Kidney (tissue), 13 donors: ENCODE measurements at regions not wholly inside any gene's neighbourhood (a gene's known extent, or its start where the extent isn't known, plus 50 kb on each side); places are given as distances from the start of the nearest gene placed in this dataset.

Experiments
- DNase-seq, 5 donors: peaks; one replicate each; pipeline ENCODE4 v3.0.0-alpha.2; 2013 to 2020
- FAIRE-seq: peaks from 2 replicates; lab custom pipeline; 2012; peaks lifted over from hg19 to GRCh38; lab: Jason Lieb, UNC
- H3K27ac ChIP-seq, 2 donors: one replicate each; pipeline ENCODE4 v1.7.0; 2013; ENCODE audit warnings: low read depth in 2 of 2, low read length in 2 of 2, inconsistent platforms in 1 of 2
- H3K27me3 ChIP-seq: one replicate; pipeline ENCODE4 v1.7.1; 2013; ENCODE audit warnings: low read length, inconsistent platforms; ENCODE audit not compliant: control insufficient read depth, insufficient read depth
- H3K36me3 ChIP-seq, 3 donors: one replicate each; pipeline versions ENCODE4 v1.7.0 to v1.7.1; 2013; ENCODE audit warnings: low read length in 3 of 3, control low read depth in 1 of 3, inconsistent platforms in 1 of 3; ENCODE audit not compliant: insufficient read depth in 3 of 3, control insufficient read depth in 2 of 3
- H3K4me1 ChIP-seq, 3 donors: one replicate each; pipeline versions ENCODE4 v1.7.0 to v1.7.1; 2013; ENCODE audit warnings: low read length in 3 of 3, inconsistent platforms in 1 of 3, low read depth in 1 of 3; ENCODE audit not compliant: control insufficient read depth in 2 of 3, insufficient read depth in 2 of 3
- H3K4me3 ChIP-seq, 3 donors: one replicate each; pipeline versions ENCODE4 v1.7.0 to v1.8.1; 2013; ENCODE audit warnings: low read length in 3 of 3, control low read depth in 1 of 3, inconsistent platforms in 1 of 3
- H3K9ac ChIP-seq, 3 donors: one replicate each; pipeline versions ENCODE4 v1.7.0 to v1.7.1; 2013; ENCODE audit warnings: low read length in 3 of 3, control low read depth in 1 of 3, inconsistent platforms in 1 of 3
- H3K9me3 ChIP-seq, 3 donors: one replicate each; pipeline versions ENCODE4 v1.7.0 to v1.7.1; 2013; ENCODE audit warnings: low read length in 3 of 3, control low read depth in 1 of 3, inconsistent platforms in 1 of 3; ENCODE audit not compliant: control insufficient read depth in 2 of 3, insufficient read depth in 1 of 3
- intact Hi-C: fragments of 100-400 bp; cut with DNase I; formaldehyde crosslinking; loops from one replicate; pipeline ENCODE4 v1.11.1; 2022
- TF ChIP-seq, protein P1 (sequence below): IDR thresholded peaks from 3 replicates; pipeline ENCODE4 v1.5.1; 2012; ENCODE audit warnings: mild to moderate bottlenecking, moderate library complexity, borderline replicate concordance; ENCODE audit not compliant: insufficient read depth; ENCODE audit errors: extremely low read depth
- donor health status: control.
- donor health status: control.
- donor health status: control.
- donor health status: control.
- donor health status: control.
- donor health status: DM: yes; HTN: yes; CAD: no.
- donor health status: Normal renal cell carcinoma (clear cell type).

DNA sequence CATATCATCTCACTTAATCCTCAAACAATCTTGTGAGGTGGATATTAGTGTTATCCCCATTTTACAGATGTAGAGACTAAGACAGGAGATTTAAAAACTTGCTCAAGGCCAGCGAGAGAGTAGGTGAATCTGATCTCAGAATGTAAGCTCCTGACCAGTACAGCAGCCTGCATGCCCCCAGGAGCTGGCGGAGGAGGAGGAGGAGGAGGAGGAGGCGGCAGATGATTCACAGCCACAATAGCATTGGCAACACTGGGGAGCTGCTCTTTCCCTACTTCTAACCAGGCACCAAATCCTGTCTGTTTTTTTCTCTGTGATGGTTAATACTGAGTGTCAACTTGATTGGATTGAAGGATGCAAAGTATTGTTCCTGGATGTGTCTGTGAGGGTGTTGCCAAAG is 243.2 kb downstream of the ATG4C start:
- FAIRE-seq (no peak), DNase-seq (no peak)
- no peaks in the 10 kb centered on the region for H3K36me3 ChIP-seq
- H3K9ac ChIP-seq: no peak overlapping the region
- H3K4me3 ChIP-seq: no peak overlapping the region
- H3K27me3 ChIP-seq: no peaks in the 10 kb centered on the region
- peaks cover 0 to 5% (median 3%) of the 10 kb centered on the region in 3 donors for H3K9me3 ChIP-seq
- TF ChIP-seq, protein P1, sequence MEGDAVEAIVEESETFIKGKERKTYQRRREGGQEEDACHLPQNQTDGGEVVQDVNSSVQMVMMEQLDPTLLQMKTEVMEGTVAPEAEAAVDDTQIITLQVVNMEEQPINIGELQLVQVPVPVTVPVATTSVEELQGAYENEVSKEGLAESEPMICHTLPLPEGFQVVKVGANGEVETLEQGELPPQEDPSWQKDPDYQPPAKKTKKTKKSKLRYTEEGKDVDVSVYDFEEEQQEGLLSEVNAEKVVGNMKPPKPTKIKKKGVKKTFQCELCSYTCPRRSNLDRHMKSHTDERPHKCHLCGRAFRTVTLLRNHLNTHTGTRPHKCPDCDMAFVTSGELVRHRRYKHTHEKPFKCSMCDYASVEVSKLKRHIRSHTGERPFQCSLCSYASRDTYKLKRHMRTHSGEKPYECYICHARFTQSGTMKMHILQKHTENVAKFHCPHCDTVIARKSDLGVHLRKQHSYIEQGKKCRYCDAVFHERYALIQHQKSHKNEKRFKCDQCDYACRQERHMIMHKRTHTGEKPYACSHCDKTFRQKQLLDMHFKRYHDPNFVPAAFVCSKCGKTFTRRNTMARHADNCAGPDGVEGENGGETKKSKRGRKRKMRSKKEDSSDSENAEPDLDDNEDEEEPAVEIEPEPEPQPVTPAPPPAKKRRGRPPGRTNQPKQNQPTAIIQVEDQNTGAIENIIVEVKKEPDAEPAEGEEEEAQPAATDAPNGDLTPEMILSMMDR: no peak
- intact Hi-C loops: no loop called here
- H3K4me1 ChIP-seq: no peaks in the 10 kb centered on the region
- no peak overlapping the region for H3K27ac ChIP-seq

DNA sequence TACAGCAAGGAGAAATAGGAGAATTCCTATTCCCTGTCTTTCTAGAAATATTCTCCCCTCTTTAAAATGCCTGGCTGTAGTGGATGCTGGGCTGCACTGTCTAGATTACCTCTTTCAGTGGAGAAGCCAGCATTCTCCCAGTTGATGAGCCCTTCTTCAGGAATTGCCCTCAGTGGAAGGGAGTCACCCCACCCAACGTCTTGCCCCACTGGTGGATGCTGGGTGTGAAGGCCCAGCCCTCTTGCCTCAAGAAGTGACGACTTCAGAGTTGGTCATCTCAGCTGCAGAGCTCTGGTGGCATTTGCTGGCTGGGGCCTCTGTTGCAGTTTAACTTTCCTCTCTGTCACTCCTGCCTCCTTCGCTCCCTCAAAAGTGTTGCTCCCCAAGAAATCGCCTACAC is 248.2 kb downstream of the ATG4C start:
- no peak overlapping the region for H3K4me3 ChIP-seq
- FAIRE-seq (no peak), DNase-seq (no peak)
- TF ChIP-seq, protein P1: no peak
- no peaks in the 10 kb centered on the region for H3K4me1 ChIP-seq
- no peaks in the 10 kb centered on the region for H3K27me3 ChIP-seq
- no peak overlapping the region for H3K9ac ChIP-seq
- H3K36me3 ChIP-seq: no peaks in the 10 kb centered on the region
- intact Hi-C loops: no loop called here
- peaks cover 0 to 5% (median 3%) of the 10 kb centered on the region in 3 donors for H3K9me3 ChIP-seq
- no peak overlapping the region for H3K27ac ChIP-seq

DNA sequence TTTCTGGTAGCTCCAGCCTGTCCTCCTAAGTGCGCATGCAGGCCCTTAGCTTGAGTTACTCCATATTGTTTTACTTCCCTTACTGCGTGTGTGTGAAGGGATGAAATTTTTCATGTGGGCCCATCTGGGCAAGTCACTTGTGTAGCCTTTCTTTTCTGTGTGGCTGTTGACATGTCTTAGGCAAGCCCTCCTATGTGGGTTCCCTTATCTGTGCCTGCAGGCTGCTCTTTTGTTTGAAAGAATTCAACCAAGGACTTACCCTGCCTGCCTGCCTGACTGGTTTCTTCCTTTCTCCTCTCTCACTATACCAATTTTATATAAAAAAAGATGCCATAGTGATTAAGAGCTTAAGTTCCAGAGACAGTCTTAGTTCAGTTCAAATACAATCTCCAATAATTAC is 249.3 kb downstream of the ATG4C start:
- Histone ChIP-seq H3K9ac (no peak overlapping the region), H3K9me3 (peaks cover 0 to 5% (median 3%) of the 10 kb centered on the region in 3 donors), H3K27ac (no peak overlapping the region), H3K36me3 (no peaks in the 10 kb centered on the region), H3K4me3 (no peak overlapping the region), H3K4me1 (no peaks in the 10 kb centered on the region), H3K27me3 (no peaks in the 10 kb centered on the region)
- TF ChIP-seq, protein P1: no peak
- DNase-seq (no peak), FAIRE-seq (no peak)
- intact Hi-C loops: no loop called here

DNA sequence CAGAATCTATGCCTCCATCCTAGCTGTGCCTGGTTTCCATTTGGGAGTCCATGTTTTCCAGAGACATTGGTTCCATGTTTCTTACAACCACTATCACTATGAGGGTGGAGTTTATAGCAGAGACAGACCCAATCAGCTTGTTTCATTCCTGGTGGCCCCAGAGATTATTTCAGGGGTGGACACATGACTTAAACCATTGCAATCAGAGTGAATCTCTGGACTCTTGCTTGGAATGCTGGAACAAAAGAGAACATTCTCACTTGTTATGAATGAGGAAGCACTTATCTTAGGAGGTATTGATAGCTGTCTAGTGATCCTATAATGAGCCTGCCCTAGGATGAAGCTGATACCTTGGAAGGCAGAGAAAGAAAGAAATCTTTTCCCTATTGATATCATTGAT is 250.3 kb downstream of the ATG4C start:
- H3K9ac ChIP-seq: no peak overlapping the region
- no peaks in the 10 kb centered on the region for H3K27me3 ChIP-seq
- no peak for DNase-seq
- intact Hi-C loops: no loop called here
- H3K36me3 ChIP-seq: no peaks in the 10 kb centered on the region
- H3K4me3 ChIP-seq: no peak overlapping the region
- FAIRE-seq: no peak
- H3K9me3 ChIP-seq: peaks cover 0 to 3% (median 1%) of the 10 kb centered on the region in 3 donors
- H3K4me1 ChIP-seq: no peaks in the 10 kb centered on the region
- no peak overlapping the region for H3K27ac ChIP-seq
- TF ChIP-seq, protein P1: no peak
